H9 (cell line): ENCODE measurements at regions not wholly inside any gene's neighbourhood (a gene's known extent, or its start where the extent isn't known, plus 50 kb on each side); places are given as distances from the start of the nearest gene placed in this dataset.

Experiments
- DNase-seq: peaks from one replicate; pipeline ENCODE4 v3.0.0-alpha.2; 2017
- H2AFZ ChIP-seq: one replicate; pipeline ENCODE4 v1.6.1; 2013; ENCODE audit warnings: mild to moderate bottlenecking, low read length, control low read depth, moderate library complexity
- H2AK5ac ChIP-seq: 2 replicates; pipeline ENCODE4 v1.6.1; 2013; ENCODE audit warnings: low read length, control low read depth, mixed read lengths; ENCODE audit not compliant: insufficient read length
- H2BK120ac ChIP-seq: one replicate; pipeline ENCODE4 v1.6.1; 2013; ENCODE audit warnings: low read depth, mild to moderate bottlenecking, low read length, control low read depth, inconsistent platforms; ENCODE audit not compliant: poor library complexity, severe bottlenecking
- H2BK12ac ChIP-seq: 2 replicates; pipeline ENCODE4 v1.6.1; 2013; ENCODE audit warnings: low read length, control low read depth, mixed read lengths, low read depth; ENCODE audit not compliant: insufficient read length
- H2BK15ac ChIP-seq: 2 replicates; pipeline ENCODE4 v1.6.1; 2013; ENCODE audit warnings: low read depth, low read length, control low read depth
- H2BK20ac ChIP-seq: one replicate; pipeline ENCODE4 v1.6.1; 2013; ENCODE audit warnings: low read depth, mild to moderate bottlenecking, low read length, control low read depth, inconsistent platforms; ENCODE audit not compliant: poor library complexity, severe bottlenecking
- H2BK5ac ChIP-seq: 2 replicates; pipeline ENCODE4 v1.6.1; 2013; ENCODE audit warnings: low read length, control low read depth, mixed read lengths; ENCODE audit not compliant: insufficient read length
- H3K14ac ChIP-seq: 2 replicates; pipeline ENCODE4 v1.6.1; 2013; ENCODE audit warnings: low read length, control low read depth; ENCODE audit not compliant: insufficient read depth
- H3K18ac ChIP-seq: 2 replicates; pipeline ENCODE4 v1.6.1; 2013; ENCODE audit warnings: low read depth, mild to moderate bottlenecking, mixed read lengths, low read length, control low read depth; ENCODE audit not compliant: insufficient read length
- H3K23ac ChIP-seq: 2 replicates; pipeline ENCODE4 v1.6.1; 2013; ENCODE audit warnings: low read length, control low read depth, mixed read lengths, low read depth; ENCODE audit not compliant: insufficient read length
- H3K23me2 ChIP-seq: 2 replicates; pipeline ENCODE4 v1.6.1; 2013; ENCODE audit warnings: low read depth, mild to moderate bottlenecking, mixed read lengths, low read length, control low read depth; ENCODE audit not compliant: insufficient read length, poor library complexity, severe bottlenecking
- H3K27ac ChIP-seq: 2 replicates; pipeline ENCODE4 v1.5.1; 2013; ENCODE audit warnings: low read length, control low read depth, mixed read lengths, low read depth; ENCODE audit not compliant: insufficient read length
- H3K27me3 ChIP-seq: 2 replicates; pipeline ENCODE4 v1.6.1; 2013; ENCODE audit warnings: low read length, control low read depth, inconsistent platforms; ENCODE audit not compliant: insufficient read depth
- H3K4ac ChIP-seq: 2 replicates; pipeline ENCODE4 v1.6.1; 2013; ENCODE audit warnings: low read depth, mild to moderate bottlenecking, control low read depth, inconsistent platforms, low read length, moderate library complexity
- H3K4me1 ChIP-seq: 2 replicates; pipeline ENCODE4 v1.6.1; 2013; ENCODE audit warnings: low read length, control low read depth, inconsistent platforms; ENCODE audit not compliant: insufficient read depth
- H3K4me2 ChIP-seq: 2 replicates; pipeline ENCODE4 v1.6.1; 2013; ENCODE audit warnings: low read length, control low read depth, mixed read lengths; ENCODE audit not compliant: insufficient read length, insufficient read depth
- H3K56ac ChIP-seq: 2 replicates; pipeline ENCODE4 v1.6.1; 2013; ENCODE audit warnings: low read depth, mild to moderate bottlenecking, mixed read lengths, low read length, control low read depth; ENCODE audit not compliant: insufficient read length
- H3K79me1 ChIP-seq: 2 replicates; pipeline ENCODE4 v1.6.1; 2013; ENCODE audit warnings: low read depth, mild to moderate bottlenecking, moderate library complexity, low read length, control low read depth, inconsistent platforms; ENCODE audit not compliant: insufficient read depth, poor library complexity, severe bottlenecking
- H3K79me2 ChIP-seq: 2 replicates; pipeline ENCODE4 v1.6.1; 2013; ENCODE audit warnings: low read length, control low read depth, inconsistent platforms; ENCODE audit not compliant: insufficient read depth
- H3K9ac ChIP-seq: 2 replicates; pipeline ENCODE4 v1.6.1; 2013; ENCODE audit warnings: low read length, control low read depth, mixed read lengths; ENCODE audit not compliant: insufficient read length; ENCODE audit errors: extremely low read depth
- H3K9me3 ChIP-seq: one replicate; pipeline ENCODE4 v1.6.1; 2013; ENCODE audit warnings: low read depth, low read length, inconsistent platforms; ENCODE audit not compliant: control insufficient read depth
- H3T11ph ChIP-seq: one replicate; pipeline ENCODE4 v1.6.1; 2013; ENCODE audit warnings: mild to moderate bottlenecking, low read length, control low read depth, inconsistent platforms
- H4K20me1 ChIP-seq: one replicate; pipeline ENCODE4 v1.6.1; 2013; ENCODE audit not compliant: control insufficient read depth, insufficient read length, insufficient read depth
- H4K5ac ChIP-seq: 2 replicates; pipeline ENCODE4 v1.6.1; 2013; ENCODE audit warnings: low read depth, mild to moderate bottlenecking, mixed read lengths, low read length, control low read depth; ENCODE audit not compliant: insufficient read length
- H4K8ac ChIP-seq: replicated peaks from 2 replicates; pipeline ENCODE4 v1.6.1; 2013; ENCODE audit warnings: low read length, control low read depth, mixed read lengths, low read depth; ENCODE audit not compliant: insufficient read length
- H4K91ac ChIP-seq: 2 replicates; pipeline ENCODE4 v1.6.1; 2013; ENCODE audit warnings: low read depth, mild to moderate bottlenecking, moderate library complexity, mixed read lengths, low read length, control low read depth; ENCODE audit not compliant: insufficient read length
- H3K27ac Mint-ChIP-seq, 3 experiments: 2 replicates in 2 of 3; 3 replicates in 1 of 3; pipeline ENCODE4 v1.8.0; 2020 to 2021; ENCODE audit warnings: mixed read lengths in 3 of 3, mild to moderate bottlenecking in 1 of 3, moderate library complexity in 1 of 3
- H3K27me3 Mint-ChIP-seq: 2 replicates; pipeline ENCODE4 v1.8.0; 2021; ENCODE audit warnings: low read depth, mild to moderate bottlenecking, moderate library complexity, mixed read lengths
- H3K36me3 Mint-ChIP-seq, 3 experiments: 2 replicates in 2 of 3; 3 replicates in 1 of 3; pipeline ENCODE4 v1.8.0; 2020 to 2021; ENCODE audit warnings: low read depth in 3 of 3, mixed read lengths in 3 of 3; ENCODE audit not compliant: insufficient read depth in 1 of 3
- H3K4me1 Mint-ChIP-seq, 2 experiments: 2 replicates each; pipeline ENCODE4 v1.8.0; 2020; ENCODE audit warnings: mixed read lengths in 2 of 2
- H3K4me3 Mint-ChIP-seq, 2 experiments: 2 replicates in 1 of 2; 3 replicates in 1 of 2; pipeline ENCODE4 v1.8.0; 2020 to 2021; ENCODE audit warnings: mild to moderate bottlenecking in 2 of 2, mixed read lengths in 2 of 2, moderate library complexity in 1 of 2
- H3K9me3 Mint-ChIP-seq, 2 experiments: 2 replicates in 1 of 2; 3 replicates in 1 of 2; pipeline ENCODE4 v1.8.0; 2020; ENCODE audit warnings: mild to moderate bottlenecking in 2 of 2, mixed read lengths in 2 of 2, moderate library complexity in 1 of 2
- CTCF ChIP-seq: fragments of 200-600 bp; sonication (generic); conservative IDR thresholded peaks from 3 replicates; pipeline ENCODE4 v1.8.0; 2021; ENCODE audit warnings: antibody characterized with exemption, mild to moderate bottlenecking
- WGBS: extraction: QIAGEN DNeasy Blood & Tissue Kit; methylation state at CpG from one replicate; pipeline ENCODE4 v1.1.7; 2013; ENCODE audit warnings: missing lambda C conversion rate, low lambda C conversion rate, mixed read lengths; ENCODE audit not compliant: insufficient read length; ENCODE audit errors: extremely low coverage; 5-methylcytosine and 5-hydroxymethylcytosine counted together

GRCh38 chr18:45337477-45337876 is 277.8 kb upstream of the SLC14A2 start:
- H3K79me1 ChIP-seq: no peaks in the 10 kb centered on the region
- no peaks in the 10 kb centered on the region for H3K79me2 ChIP-seq
- no peaks in the 10 kb centered on the region; the same call in 1 of the 2 replicates for H3K27me3 Mint-ChIP-seq
- H2BK20ac ChIP-seq: no peak overlapping the region
- H3T11ph ChIP-seq: no peak overlapping the region
- H2BK15ac ChIP-seq: no peak overlapping the region
- no peak overlapping the region for H2BK5ac ChIP-seq
- no peak overlapping the region for H4K8ac ChIP-seq
- H3K27me3 ChIP-seq: no peaks in the 10 kb centered on the region
- H4K20me1 ChIP-seq: no peaks in the 10 kb centered on the region
- no peak for TF ChIP-seq CTCF
- no peak overlapping the region for H3K9ac ChIP-seq
- no peak overlapping the region for H3K14ac ChIP-seq
- 0 out of 5 replicates have a peak, but pooled peaks cover 0 to 3% of the 10 kb centered on the region in 2 experiments for H3K9me3 Mint-ChIP-seq
- H3K23me2 ChIP-seq: no peaks in the 10 kb centered on the region
- H3K4me2 ChIP-seq: no peak overlapping the region
- no peak overlapping the region for H2BK120ac ChIP-seq
- H3K4me3 Mint-ChIP-seq: no peak overlapping the region
- no peaks in the 10 kb centered on the region for H3K4me1 ChIP-seq
- DNase-seq: no peak
- H3K9me3 ChIP-seq: no peaks in the 10 kb centered on the region
- no peak overlapping the region for H3K18ac ChIP-seq
- H3K56ac ChIP-seq: no peak overlapping the region
- no peak overlapping the region for H4K5ac ChIP-seq
- H3K23ac ChIP-seq: no peak overlapping the region
- H3K27ac Mint-ChIP-seq: no peak overlapping the region
- no peak overlapping the region for H3K27ac ChIP-seq
- no peak overlapping the region for H4K91ac ChIP-seq
- H2AFZ ChIP-seq: no peak overlapping the region
- no peaks in the 10 kb centered on the region; a peak in 1 of 7 replicates for H3K36me3 Mint-ChIP-seq
- H3K4me1 Mint-ChIP-seq: peaks cover 4% of the 10 kb centered on the region in 2 experiments
- WGBS: no CpG with 5 or more reads among the region's 1 CpG
- no peak overlapping the region for H3K4ac ChIP-seq
- no peak overlapping the region for H2AK5ac ChIP-seq
- H2BK12ac ChIP-seq: no peak overlapping the region
